ENCODE measurements at regions not wholly inside any gene's neighbourhood (a gene's known extent, or its start where the extent isn't known, plus 50 kb on each side); places are given as distances from the start of the nearest gene placed in this dataset.
"Not testable (repeated sequence)": the region's sequence is repeated elsewhere in the genome, so short reads cannot be mapped to it uniquely, and the experiment has no call there.

DNA sequence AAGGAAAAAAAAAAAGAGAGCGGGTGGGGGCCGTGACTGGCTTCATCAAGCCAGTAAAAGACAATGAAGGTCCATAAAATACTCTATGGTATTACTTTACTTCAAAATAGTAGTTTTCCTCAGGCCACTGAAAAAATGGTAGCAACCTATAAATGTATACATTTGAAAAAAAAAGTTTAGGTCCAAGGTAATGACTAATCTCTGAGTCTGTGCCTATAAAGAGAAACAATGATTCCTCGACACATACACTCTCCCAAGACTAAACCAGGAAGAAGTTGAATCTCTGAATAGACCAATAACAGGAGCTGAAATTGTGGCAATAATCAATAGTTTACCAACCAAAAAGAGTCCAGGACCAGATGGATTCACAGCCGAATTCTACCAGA, 84.5 kb upstream of the SIRPG start:
- DNase-seq: not testable (repeated sequence)

DNA sequence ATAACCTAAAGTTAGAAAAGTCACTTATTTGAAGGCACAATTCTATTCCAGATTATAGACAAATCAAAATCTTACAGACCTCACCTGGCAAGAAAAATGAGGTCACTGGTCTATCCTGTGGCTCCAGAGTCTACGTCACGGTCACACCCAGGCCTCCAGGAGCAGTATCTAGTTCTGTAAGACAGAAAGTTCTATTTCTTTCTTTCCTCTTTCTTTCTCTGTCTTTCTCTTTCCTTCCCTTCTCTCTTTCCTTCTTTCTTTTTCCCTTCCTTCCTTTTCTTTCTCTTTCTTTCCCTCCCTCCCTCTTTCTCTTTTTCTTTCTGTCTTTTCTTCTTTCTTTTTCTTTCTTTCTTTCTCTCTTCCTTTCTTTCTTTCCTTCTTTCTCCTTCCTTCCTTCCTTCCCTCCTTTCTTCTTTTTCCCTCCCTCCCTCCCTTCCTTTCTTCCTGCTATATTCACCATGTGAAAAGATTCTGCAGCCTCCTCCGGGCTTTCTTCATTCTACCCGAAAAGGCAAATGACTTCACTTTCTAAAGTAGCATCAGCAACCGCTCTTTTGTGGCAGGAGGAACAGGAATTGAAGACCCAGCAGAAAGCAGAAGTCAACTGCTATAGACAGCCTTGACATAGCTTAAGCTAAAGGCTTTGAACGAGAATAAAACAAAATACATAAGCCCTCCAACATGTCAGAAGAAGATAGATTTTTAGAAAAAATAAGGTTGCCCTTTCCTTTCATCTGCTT, 83.9 kb upstream of the SIRPG start:
- DNase-seq: no peak

- DNase-seq: no peak
Observed at GRCh38 chr20:1737134-1737533, 79.6 kb upstream of the SIRPG start.

DNA sequence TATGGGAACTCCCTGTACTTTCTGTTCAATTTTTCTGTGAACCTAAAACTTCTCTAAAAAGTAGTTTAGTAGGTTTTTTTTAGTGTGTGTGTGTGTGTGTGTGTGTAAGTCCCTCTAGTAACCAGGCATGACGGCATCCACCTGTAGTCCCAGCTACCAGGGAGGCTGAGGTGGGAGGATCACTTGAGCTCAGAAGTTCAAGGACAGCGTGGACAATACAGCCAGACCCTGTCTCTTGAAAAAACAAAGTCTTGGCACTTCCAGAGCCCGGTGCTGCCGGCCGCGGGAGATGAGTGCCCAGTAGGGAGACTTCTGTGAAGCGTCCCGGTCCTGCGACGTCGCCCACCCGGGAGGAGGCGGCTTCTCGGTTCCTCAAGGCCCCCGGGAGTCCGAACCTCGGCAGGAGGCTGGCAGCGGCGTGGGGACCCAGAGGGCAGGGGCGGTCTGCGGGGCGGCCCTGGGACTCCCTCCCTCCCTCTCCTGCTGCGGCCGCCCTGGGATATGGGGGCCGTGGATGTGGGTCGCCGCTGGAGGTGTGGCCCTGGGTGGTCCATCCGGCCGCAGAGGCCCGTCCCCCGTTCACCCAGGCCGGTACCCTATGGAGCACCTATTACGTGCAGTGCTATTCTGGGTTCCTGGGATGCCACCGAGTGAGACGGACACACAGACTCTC, 78.0 kb upstream of the SIRPG start:
- DNase-seq: no peak

GRCh38 chr20:1734269-1734858, 76.8 kb upstream of the SIRPG start:
- DNase-seq: no peak

- DNase-seq: not testable (repeated sequence)
Observed at GRCh38 chr20:1731828-1732375, 74.3 kb upstream of the SIRPG start.

GRCh38 chr20:1730981-1731711, 73.6 kb upstream of the SIRPG start:
- not testable (repeated sequence) for DNase-seq

DNA sequence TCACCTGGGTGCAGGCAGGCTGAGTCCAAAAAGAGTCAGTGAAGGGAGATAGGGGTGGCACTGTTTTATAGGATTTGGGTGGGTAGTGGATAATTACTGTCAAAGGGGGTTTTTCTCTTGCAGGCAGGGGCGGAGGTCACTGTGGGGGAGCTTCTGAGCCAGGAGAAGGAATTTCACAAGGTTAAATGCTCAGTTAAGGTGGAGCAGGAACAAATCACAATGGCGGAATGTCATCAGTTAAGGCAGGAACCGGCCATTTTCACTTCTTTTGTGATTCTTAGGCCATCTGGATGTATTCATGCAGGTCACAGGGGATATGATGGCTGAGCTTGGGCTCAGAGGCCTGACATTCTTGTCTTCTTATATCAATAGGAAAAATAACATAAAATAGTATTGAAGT, 69.7 kb upstream of the SIRPG start:
- not testable (repeated sequence) for DNase-seq

DNA sequence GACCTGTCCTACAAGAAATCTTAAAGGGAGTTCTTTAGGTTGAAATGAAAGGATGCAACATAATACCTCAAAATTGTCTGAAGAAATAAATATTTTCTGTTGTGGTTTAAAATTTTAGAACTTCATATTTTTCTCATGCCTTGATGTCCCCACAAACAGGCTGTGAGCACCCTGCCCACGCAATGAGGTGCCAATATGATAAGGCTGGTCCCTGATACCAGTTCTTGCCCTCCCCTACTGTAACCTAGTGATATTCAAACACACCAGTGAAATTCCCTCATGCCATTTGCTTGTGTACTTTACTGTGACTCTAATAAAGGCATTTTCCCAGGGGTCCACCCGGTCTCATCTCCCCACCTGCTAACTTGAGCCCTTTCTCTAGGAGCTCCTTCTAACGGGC, 67.3 kb upstream of the SIRPG start:
- DNase-seq: no peak

GRCh38 chr20:1722513-1723050, 65.0 kb upstream of the SIRPG start:
- DNase-seq: no peak

DNA sequence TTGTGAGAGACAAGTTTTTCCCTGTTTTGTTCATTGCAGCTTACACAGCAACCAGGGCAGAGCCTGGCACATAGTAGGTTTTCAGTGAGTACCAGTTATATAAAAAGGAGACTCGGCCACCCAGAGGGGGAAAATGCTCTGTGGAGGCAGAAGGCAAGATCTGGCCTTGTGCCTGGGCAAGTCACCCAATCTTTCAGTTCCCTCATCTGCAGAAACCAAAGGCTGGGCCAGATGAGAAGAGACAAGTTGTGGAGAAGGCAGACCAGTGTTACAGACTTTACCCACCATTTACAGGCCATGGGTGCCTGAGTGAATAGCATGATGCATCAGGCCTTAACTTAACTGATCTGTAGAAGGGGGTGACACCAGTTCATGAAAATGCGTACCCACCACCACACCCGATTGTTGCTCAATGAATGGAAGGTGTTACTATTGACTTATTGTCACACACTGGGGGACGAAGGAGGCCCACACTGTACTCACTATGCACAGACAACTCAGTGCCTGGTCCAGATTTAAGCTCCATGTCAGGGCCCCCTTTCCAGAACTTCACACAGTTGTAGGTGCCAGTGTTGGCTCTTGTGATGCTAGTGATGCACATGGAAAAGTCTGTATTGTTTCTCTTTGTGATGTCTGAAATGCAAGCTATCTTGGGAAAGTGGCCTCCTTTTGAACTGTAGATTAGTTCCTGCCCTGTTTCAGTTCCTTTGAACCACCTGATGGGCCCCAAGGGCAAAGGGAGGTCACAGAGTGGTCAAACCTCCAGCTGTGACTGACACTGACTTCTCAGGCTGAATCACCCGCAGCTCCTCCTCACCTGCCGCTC, 64.3 kb upstream of the SIRPG start:
- no peak for DNase-seq

DNA sequence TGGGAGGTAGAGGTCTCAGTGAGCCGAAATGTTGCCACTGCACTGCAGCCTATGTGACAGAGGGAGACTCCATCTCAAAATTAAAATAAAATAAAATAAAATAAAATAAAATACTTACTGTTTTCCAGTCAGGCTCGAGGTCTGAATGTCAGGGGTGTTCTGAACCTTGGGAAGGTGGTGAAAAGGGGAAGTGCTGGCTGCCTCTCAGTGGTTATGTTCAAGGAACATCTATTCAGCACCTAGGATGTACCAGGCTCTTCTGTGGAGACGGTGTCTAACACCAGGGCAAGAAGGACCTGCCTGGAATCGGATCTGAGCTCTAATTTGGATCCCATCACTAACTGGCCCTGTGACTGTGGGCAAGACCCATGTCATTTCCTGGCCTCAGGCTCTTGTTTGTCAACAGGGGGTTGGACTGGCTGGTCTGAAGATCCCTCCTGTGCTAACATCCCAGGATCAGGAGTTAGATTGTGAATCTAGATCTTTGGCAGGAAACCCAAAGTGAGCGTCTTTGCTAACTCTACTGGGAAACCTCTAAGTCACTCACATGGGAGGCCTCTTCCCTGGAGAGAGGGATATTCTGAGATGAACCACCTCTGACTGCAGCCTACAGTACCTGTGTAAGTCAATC, 63.4 kb upstream of the SIRPG start:
- DNase-seq: no peak

GRCh38 chr20:1720226-1720625, 62.6 kb upstream of the SIRPG start:
- no peak for DNase-seq

DNA sequence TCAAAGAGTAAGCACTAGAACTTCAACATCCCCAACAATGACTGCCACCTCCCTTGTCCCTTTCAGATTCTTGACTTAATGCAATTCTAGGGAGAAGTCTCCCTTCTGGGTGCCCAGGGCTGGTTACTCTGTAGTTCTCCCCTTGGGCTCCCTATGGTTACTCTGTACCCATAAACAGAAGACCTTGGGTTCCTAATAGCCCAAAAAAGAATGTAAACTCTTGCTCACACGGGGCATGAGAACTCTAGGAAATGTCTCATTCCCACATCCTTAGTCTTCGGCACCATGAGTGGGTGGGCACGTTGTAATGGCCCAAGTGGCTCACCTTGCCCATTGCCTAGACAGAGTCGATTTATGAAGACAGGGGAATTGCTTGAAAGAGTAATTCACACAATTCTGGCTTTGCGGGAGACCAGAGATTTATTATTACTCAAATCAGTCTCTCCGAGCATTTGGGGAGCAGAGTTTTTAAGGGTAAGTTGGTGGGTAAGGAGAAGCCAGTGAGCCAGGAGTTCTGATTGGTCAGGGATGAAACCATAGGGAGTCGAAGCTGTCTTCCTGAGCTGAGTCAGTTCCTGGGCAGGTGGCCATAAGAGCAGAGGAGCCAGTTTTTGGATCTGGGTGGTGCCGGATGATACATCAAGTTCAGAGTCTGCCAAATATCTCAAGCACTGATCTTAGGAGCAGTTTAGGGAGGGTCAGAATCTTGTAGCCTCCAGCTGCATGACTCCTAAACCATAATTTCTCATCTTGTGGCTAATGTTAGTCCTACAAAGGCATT, 61.2 kb upstream of the SIRPG start:
- DNase-seq: peak; percentile 12

GRCh38 chr20:1712634-1713624, 55.4 kb upstream of the SIRPG start:
- no peak for DNase-seq

GRCh38 chr20:1711826-1712601, 54.4 kb upstream of the SIRPG start:
- DNase-seq: no peak

DNA sequence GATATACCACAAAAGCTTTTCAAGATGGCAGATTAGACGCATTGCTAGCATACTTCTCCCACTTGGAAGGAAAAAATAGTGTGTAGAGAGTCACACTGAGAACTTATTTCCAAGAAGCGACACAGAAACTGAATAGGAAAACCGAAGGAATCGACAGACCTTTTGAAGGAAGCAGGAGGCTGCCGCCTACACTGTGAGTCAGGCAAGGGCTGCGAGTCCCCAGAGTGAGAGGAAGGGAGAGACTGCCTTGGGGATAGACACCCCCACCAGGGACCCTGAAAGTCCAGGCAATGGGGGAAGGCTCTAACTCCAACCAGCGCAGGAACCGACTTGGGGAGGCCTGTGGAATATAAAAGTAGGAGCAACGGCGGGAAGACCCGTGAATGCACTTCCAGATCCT, 53.7 kb upstream of the SIRPG start:
- DNase-seq: no peak

DNA sequence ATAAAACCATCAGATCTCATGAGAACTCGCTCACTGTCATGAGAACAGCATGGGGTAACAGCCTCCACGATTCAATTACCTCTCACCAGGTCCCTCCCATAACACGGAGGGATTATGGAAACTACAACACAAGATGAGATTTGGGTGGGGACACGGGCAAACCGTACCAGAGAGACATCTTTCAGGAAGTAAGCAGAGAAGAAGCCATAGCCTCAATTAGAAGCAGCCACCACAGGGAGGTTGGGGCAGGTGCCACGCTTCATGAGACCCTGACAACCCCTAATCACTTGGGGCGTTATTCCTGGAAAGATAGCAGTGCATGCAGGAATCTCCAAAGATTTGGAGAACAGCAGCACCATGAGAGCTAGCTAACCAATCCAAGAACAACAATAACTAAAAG, 52.9 kb upstream of the SIRPG start:
- no peak for DNase-seq
